ENCODE measurements at regions not wholly inside any gene's neighbourhood (a gene's known extent, or its start where the extent isn't known, plus 50 kb on each side); places are given as distances from the start of the nearest gene placed in this dataset.

DNA sequence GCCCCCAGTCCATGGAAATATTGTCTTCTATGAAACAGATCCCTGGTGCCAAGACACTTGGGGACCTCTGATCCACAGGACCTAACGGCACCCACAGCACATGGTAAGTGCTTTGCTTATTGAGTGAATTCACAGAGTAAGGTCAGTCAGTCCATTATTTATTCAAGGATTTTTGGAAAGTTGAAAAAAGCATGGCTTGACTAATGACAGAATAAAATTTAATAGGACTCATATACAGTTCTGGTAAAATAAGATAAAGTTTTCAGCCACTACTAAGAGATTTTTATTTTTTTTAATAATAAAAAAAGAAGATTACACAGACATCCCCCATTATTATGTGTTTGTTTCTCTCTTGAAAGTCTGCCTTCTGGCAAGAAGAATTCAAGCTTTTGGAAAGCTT lies 490.6 kb upstream of the HS3ST1 start:
- no peaks in the 10 kb centered on the region for H3K79me2 ChIP-seq (replicated peaks; ENCODE audit: insufficient read depth, low read length)
- H3K9ac ChIP-seq (ENCODE audit: low read length), result no peak overlapping the region

DNA sequence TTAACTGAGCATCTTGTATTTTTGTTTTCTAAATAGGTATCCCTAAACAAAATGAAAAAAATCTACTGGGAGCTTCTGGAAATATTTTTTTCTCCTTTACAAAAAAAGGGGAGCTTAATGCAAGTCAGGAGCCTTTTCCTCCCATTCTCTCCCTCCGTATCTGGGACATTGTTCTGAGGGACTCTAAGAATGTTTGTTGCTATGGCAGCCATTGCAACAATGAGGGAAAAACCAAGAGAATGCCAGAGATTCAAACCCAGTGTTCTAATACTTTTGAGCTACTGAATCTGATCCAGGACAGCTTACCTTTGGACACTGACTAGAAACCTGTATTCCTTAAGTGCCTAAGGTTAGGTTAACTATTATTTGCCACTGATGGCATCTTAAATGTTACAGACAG lies 485.7 kb upstream of the HS3ST1 start:
- TF ChIP-seq SMC3 (conservative IDR thresholded peaks at IDR 0.05; ENCODE audit: poor library complexity) (no peak), TAF1 (IDR thresholded peaks at IDR 0.05; ENCODE audit: low read depth) (no peak), MXI1 (conservative IDR thresholded peaks at IDR 0.05; ENCODE audit: poor library complexity, severe bottlenecking) (no peak), POLR2AphosphoS5 (IDR thresholded peaks at IDR 0.05) (no peak), EZH2 (IDR thresholded peaks at IDR 0.05; ENCODE audit: borderline replicate concordance, insufficient read depth, low read length, poor library complexity, severe bottlenecking) (no peak), RAD21 (conservative IDR thresholded peaks at IDR 0.05) (no peak)
- TF ChIP-seq, protein P1, sequence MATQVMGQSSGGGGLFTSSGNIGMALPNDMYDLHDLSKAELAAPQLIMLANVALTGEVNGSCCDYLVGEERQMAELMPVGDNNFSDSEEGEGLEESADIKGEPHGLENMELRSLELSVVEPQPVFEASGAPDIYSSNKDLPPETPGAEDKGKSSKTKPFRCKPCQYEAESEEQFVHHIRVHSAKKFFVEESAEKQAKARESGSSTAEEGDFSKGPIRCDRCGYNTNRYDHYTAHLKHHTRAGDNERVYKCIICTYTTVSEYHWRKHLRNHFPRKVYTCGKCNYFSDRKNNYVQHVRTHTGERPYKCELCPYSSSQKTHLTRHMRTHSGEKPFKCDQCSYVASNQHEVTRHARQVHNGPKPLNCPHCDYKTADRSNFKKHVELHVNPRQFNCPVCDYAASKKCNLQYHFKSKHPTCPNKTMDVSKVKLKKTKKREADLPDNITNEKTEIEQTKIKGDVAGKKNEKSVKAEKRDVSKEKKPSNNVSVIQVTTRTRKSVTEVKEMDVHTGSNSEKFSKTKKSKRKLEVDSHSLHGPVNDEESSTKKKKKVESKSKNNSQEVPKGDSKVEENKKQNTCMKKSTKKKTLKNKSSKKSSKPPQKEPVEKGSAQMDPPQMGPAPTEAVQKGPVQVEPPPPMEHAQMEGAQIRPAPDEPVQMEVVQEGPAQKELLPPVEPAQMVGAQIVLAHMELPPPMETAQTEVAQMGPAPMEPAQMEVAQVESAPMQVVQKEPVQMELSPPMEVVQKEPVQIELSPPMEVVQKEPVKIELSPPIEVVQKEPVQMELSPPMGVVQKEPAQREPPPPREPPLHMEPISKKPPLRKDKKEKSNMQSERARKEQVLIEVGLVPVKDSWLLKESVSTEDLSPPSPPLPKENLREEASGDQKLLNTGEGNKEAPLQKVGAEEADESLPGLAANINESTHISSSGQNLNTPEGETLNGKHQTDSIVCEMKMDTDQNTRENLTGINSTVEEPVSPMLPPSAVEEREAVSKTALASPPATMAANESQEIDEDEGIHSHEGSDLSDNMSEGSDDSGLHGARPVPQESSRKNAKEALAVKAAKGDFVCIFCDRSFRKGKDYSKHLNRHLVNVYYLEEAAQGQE (IDR thresholded peaks at IDR 0.05; ENCODE audit: borderline replicate concordance), result no peak
- TF ChIP-seq, protein P2, sequence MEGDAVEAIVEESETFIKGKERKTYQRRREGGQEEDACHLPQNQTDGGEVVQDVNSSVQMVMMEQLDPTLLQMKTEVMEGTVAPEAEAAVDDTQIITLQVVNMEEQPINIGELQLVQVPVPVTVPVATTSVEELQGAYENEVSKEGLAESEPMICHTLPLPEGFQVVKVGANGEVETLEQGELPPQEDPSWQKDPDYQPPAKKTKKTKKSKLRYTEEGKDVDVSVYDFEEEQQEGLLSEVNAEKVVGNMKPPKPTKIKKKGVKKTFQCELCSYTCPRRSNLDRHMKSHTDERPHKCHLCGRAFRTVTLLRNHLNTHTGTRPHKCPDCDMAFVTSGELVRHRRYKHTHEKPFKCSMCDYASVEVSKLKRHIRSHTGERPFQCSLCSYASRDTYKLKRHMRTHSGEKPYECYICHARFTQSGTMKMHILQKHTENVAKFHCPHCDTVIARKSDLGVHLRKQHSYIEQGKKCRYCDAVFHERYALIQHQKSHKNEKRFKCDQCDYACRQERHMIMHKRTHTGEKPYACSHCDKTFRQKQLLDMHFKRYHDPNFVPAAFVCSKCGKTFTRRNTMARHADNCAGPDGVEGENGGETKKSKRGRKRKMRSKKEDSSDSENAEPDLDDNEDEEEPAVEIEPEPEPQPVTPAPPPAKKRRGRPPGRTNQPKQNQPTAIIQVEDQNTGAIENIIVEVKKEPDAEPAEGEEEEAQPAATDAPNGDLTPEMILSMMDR (IDR thresholded peaks at IDR 0.05; ENCODE audit: poor library complexity, severe bottlenecking), result no peak
- Histone ChIP-seq H3K79me2 (replicated peaks; ENCODE audit: insufficient read depth, low read length) (no peaks in the 10 kb centered on the region), H4K20me1 (ENCODE audit: insufficient read depth) (no peaks in the 10 kb centered on the region), H3K36me3 (ENCODE audit: insufficient read depth, low read length) (no peaks in the 10 kb centered on the region), H3K9me3 (ENCODE audit: low read length) (no peaks in the 10 kb centered on the region), H2AFZ (ENCODE audit: low read depth, low read length) (no peak overlapping the region), H3K27ac (ENCODE audit: low read length) (no peak overlapping the region), H3F3A (ENCODE audit: insufficient read depth, low read length, poor library complexity, severe bottlenecking) (no peaks in the 10 kb centered on the region), H3K9me2 (ENCODE audit: insufficient read depth, low read length) (no peaks in the 10 kb centered on the region), H3K4me3 (ENCODE audit: low read length) (no peak overlapping the region), H3K27me3 (ENCODE audit: insufficient read depth, low read depth, low read length) (no peaks in the 10 kb centered on the region), H3K4me2 (ENCODE audit: low read length) (no peak overlapping the region), H3K9ac (ENCODE audit: low read length) (no peak overlapping the region)

More for the DNA sequence above, 490.6 kb upstream of the HS3ST1 start:
- H2AFZ ChIP-seq (ENCODE audit: low read depth, low read length), result no peak overlapping the region
- no peaks in the 10 kb centered on the region for H3F3A ChIP-seq (ENCODE audit: insufficient read depth, low read length, poor library complexity, severe bottlenecking)
- no peak overlapping the region for H3K27ac ChIP-seq (ENCODE audit: low read length)
- H3K27me3 ChIP-seq (ENCODE audit: insufficient read depth, low read depth, low read length), result no peaks in the 10 kb centered on the region
- TF ChIP-seq MXI1 (conservative IDR thresholded peaks at IDR 0.05; ENCODE audit: poor library complexity, severe bottlenecking), result no peak
- TF ChIP-seq, protein P2 (IDR thresholded peaks at IDR 0.05; ENCODE audit: poor library complexity, severe bottlenecking), result no peak
- TF ChIP-seq, protein P1 (IDR thresholded peaks at IDR 0.05; ENCODE audit: borderline replicate concordance), result no peak
- no peak for TF ChIP-seq RAD21 (conservative IDR thresholded peaks at IDR 0.05)
- no peak for TF ChIP-seq TAF1 (IDR thresholded peaks at IDR 0.05; ENCODE audit: low read depth)
- TF ChIP-seq POLR2AphosphoS5 (IDR thresholded peaks at IDR 0.05), result no peak
- no peak for TF ChIP-seq EP300 (conservative IDR thresholded peaks at IDR 0.05; ENCODE audit: poor library complexity, severe bottlenecking)
- TF ChIP-seq EZH2 (IDR thresholded peaks at IDR 0.05; ENCODE audit: borderline replicate concordance, insufficient read depth, low read length, poor library complexity, severe bottlenecking), result no peak
- no peak for TF ChIP-seq SMC3 (conservative IDR thresholded peaks at IDR 0.05; ENCODE audit: poor library complexity)
- H3K9me2 ChIP-seq (ENCODE audit: insufficient read depth, low read length), result no peaks in the 10 kb centered on the region
- no peaks in the 10 kb centered on the region for H4K20me1 ChIP-seq (ENCODE audit: insufficient read depth)
- H3K36me3 ChIP-seq (ENCODE audit: insufficient read depth, low read length), result no peaks in the 10 kb centered on the region
- H3K9me3 ChIP-seq (ENCODE audit: low read length), result no peaks in the 10 kb centered on the region
- no peak overlapping the region for H3K4me3 ChIP-seq (ENCODE audit: low read length)
- H3K4me2 ChIP-seq (ENCODE audit: low read length), result no peak overlapping the region
